ENCODE measurements at regions not wholly inside any gene's neighbourhood (a gene's known extent, or its start where the extent isn't known, plus 50 kb on each side); places are given as distances from the start of the nearest gene placed in this dataset.

DNA sequence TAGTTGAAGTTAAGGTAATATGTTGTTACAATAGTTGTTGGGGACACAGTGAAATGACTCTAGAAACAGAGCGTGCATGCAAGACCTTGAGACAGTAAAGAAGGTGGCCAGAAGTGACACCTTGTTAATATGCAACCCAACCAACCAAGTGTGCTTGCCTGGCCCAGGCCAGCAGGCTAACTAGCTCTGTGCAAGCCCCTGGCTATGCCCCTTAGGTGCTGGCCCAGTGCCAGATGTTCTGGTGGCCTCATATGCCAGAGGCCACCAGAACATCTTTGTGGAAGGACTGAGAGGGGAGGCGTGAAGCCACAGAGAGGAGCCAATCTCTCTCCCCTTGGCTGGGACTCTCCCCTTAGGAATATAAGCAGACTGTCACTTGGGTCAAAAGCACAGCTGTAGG is 111.2 kb upstream of the JUN start:
- no peak overlapping the region for H3K27ac ChIP-seq
- 92 to 100% (median 95%) methylated on average over 2 of the region's 2 CpGs for WGBS, 3 donors
- DNase-seq = no peak
- intact Hi-C loops (cut with DNase I) = loop anchor here in 1 of 4 donors (10.0 kb wide), 1 partner anchor 110 kb away; the partner anchor contains the start of gene JUN
- H3K4me3 ChIP-seq = no peak overlapping the region
- peaks cover 23% of the 10 kb centered on the region for H3K4me1 ChIP-seq (ENCODE audit: insufficient read depth)
- no peaks in the 10 kb centered on the region for H3K27me3 ChIP-seq
- TF ChIP-seq EP300 (IDR thresholded peaks at IDR 0.05) (no peak), POLR2A (IDR thresholded peaks at IDR 0.05) (no peak)
- TF ChIP-seq, protein P1, sequence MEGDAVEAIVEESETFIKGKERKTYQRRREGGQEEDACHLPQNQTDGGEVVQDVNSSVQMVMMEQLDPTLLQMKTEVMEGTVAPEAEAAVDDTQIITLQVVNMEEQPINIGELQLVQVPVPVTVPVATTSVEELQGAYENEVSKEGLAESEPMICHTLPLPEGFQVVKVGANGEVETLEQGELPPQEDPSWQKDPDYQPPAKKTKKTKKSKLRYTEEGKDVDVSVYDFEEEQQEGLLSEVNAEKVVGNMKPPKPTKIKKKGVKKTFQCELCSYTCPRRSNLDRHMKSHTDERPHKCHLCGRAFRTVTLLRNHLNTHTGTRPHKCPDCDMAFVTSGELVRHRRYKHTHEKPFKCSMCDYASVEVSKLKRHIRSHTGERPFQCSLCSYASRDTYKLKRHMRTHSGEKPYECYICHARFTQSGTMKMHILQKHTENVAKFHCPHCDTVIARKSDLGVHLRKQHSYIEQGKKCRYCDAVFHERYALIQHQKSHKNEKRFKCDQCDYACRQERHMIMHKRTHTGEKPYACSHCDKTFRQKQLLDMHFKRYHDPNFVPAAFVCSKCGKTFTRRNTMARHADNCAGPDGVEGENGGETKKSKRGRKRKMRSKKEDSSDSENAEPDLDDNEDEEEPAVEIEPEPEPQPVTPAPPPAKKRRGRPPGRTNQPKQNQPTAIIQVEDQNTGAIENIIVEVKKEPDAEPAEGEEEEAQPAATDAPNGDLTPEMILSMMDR (IDR thresholded peaks at IDR 0.05) = no peak
- H3K36me3 ChIP-seq = no peaks in the 10 kb centered on the region
- H3K9me3 ChIP-seq = no peaks in the 10 kb centered on the region

DNA sequence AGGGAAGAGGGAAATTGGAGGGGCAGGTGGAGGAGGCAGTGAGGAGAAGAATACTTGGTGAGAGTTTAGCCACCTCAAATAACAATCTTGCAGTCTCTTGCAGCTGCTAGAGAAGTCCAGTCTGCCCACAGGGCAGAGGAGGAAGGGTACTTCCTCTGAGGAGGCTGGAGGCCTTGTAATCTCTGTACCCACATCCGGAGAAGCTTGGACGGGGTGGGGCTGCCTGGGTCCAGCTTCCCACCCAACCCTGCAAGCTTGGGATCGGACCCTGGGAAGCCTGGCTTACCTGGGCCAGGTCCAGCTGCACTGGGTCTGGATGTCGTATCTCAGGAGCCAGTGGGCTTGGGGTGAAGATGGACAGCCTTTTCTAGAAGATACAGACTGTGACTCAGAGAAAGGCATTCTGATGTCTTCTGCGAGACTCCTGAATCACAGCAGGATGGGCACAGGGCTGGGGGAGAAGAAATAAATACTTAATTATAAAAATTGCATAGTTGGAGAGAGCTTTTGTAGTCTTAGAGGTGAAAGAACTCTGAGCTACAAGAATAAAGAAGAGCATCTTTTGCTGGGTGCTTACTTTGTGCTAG is 111.8 kb upstream of the JUN start:
- Histone ChIP-seq H3K27me3 (no peaks in the 10 kb centered on the region), H3K4me3 (no peak overlapping the region), H3K9me3 (no peaks in the 10 kb centered on the region), H3K36me3 (no peaks in the 10 kb centered on the region), H3K27ac (no peak overlapping the region), H3K4me1 (ENCODE audit: insufficient read depth) (peaks cover 26% of the 10 kb centered on the region)
- TF ChIP-seq POLR2A (IDR thresholded peaks at IDR 0.05) = no peak
- no peak for TF ChIP-seq EP300 (IDR thresholded peaks at IDR 0.05)
- TF ChIP-seq, protein P1 (IDR thresholded peaks at IDR 0.05) = no peak
- WGBS, 3 donors = 81 to 95% (median 87%) methylated on average over 5 of the region's 5 CpGs
- intact Hi-C loops (cut with DNase I) = loop anchor here in 1 of 4 donors (10.0 kb wide), 1 partner anchor 111 kb away; the partner anchor contains the start of gene JUN
- no peak for DNase-seq

DNA sequence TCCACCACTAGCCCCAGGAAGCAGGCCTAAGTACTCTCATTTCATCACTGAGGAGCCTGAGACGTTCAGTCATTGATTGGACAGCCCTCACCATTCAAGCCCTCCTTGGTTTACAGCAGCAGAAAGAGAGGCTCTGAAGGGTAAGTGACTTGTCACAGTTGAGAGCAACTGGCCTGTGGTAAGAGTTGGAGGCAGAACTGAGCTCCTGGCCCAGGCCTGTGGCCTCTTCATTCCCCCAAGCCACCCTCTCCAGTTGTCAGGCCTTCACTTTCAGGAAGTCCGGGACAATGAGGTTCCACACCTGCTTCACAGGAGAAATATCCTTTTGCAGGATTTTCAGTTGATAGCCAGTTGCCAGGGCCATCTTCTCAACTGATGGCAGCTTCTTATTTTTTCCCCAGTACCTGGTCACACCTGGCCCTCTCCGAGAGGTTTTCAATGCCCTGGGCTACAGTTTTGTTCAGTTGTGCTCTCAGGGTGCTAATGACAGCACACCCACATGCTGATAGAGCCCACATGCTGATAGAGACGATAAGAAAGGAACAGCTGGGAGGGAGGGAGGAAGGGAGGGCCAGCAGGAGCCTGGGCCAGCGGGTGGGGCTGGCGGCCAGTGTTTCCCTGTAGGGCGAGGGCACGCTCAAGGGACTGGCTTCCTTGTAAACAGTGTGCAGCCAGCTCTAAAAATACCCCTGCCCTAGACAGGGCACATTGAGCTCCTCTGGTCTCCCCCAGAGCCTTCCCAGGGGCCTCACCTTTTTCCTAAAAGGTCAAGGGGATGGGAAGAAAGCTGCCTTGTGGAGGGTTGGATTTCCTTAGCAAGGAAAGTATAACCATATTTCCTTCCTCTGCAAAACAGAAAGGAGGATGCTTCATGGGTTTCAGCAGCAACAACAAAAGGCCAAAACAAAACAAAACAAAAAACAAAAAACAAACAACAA is 112.7 kb upstream of the JUN start:
- 57 to 68% (median 60%) methylated on average over 8 of the region's 8 CpGs for WGBS, 3 donors
- no peaks in the 10 kb centered on the region for H3K27me3 ChIP-seq
- peaks cover 26% of the 10 kb centered on the region for H3K4me1 ChIP-seq (ENCODE audit: insufficient read depth)
- TF ChIP-seq POLR2A (IDR thresholded peaks at IDR 0.05) = no peak
- no peak overlapping the region for H3K4me3 ChIP-seq
- intact Hi-C loops (cut with DNase I) = loop anchor here in 1 of 4 donors (10.0 kb wide), 1 partner anchor 112 kb away; the partner anchor contains the start of gene JUN
- peak overlapping the region in 1 of 2 donors; percentile 14 for H3K27ac ChIP-seq
- H3K9me3 ChIP-seq = no peaks in the 10 kb centered on the region
- DNase-seq = peak in 2 of 5 donors; percentile 27 to 59
- H3K36me3 ChIP-seq = no peaks in the 10 kb centered on the region

DNA sequence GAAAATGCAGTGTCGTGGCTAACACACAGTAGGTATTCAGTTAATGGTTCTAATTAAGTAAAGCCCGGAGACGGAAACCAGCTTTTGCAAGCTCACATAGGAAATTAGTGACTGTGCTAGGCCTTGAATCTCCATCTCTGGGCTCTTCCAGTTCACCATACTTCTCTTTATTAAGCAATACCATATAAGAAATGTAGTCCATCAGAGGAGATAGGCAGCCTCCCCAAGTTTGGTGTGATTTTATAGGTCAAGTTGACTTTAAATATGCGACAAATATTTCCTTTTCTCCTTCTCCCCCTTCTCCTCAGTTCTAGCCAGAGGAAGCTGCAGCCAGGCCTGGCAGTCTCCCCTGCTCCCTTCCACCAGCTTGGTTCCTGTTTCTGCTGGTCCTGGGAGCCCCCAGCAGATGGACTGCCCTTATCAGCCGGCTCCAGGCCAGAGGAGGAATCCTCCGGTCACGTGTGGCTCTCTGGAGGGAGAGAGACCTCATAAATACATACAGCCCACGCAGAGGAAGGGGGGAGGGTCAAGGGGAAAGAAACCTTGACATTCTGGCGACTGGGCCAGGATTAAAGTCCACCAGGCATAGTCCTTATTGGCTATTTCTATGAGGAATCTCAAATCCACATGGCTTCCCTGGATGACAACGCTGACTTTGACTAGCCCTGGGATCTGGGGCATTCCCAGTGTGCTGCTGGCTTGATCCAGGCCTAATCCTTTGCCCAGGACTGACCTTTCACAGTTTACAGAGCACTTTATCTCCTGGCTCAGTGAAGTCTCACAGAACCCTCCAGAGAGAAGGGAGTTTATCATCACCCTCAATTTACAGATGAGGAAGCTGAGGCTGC is 115.1 kb upstream of the JUN start:
- Histone ChIP-seq H3K4me3 (no peak overlapping the region), H3K36me3 (no peaks in the 10 kb centered on the region), H3K27me3 (no peaks in the 10 kb centered on the region), H3K9me3 (no peaks in the 10 kb centered on the region), H3K27ac (peak overlapping the region in 1 of 2 donors; percentile 73), H3K4me1 (ENCODE audit: insufficient read depth) (peaks cover 26% of the 10 kb centered on the region)
- peak; percentile 77 to 92 (median 89) for DNase-seq
- intact Hi-C loops (cut with DNase I) = loop anchor here in 1 of 4 donors (10.0 kb wide), 1 partner anchor 114 kb away; the partner anchor contains the start of gene JUN
- WGBS, 3 donors = 15 to 22% (median 21%) methylated on average over 10 of the region's 10 CpGs
- TF ChIP-seq EP300 (IDR thresholded peaks at IDR 0.05) (no peak), POLR2A (IDR thresholded peaks at IDR 0.05) (no peak)
- TF ChIP-seq, protein P1 (IDR thresholded peaks at IDR 0.05) = peak in 1 of 3 donors; percentile 16

All from ovary (tissue), 7 donors.